SKM-1 (cell line): ENCODE measurements at regions not wholly inside any gene's neighbourhood (a gene's known extent, or its start where the extent isn't known, plus 50 kb on each side); places are given as distances from the start of the nearest gene placed in this dataset.

Experiments
- DNase-seq: peaks from one replicate; lab custom pipeline; 2025; ENCODE audit not compliant: unreplicated experiment; lab: John Stamatoyannopoulos, UW

DNA sequence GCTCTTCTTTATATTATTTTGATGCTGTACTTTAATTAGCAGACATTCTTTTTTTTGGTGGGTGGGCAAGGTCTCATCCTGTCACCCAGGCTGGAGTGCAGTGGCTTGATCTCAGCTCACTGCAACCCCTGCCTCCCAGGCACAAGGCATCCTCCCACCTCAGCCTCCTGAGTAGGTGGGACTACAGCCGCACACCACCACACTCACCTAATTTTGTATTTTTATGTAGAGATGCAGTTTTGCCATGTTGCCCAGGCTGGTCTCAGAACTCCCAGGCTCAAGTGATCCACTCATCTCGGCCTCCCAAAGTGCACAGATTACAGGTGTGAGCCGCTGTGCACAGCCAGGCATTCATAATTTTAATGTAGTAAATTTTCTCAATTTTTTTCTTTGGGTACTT lies 608.1 kb downstream of the ZNF385D start:
- no peak for DNase-seq

GRCh38 chr3:21142031-21142430 lies 609.0 kb downstream of the ZNF385D start:
- no peak for DNase-seq

GRCh38 chr3:21140785-21141184 lies 610.2 kb downstream of the ZNF385D start:
- DNase-seq = no peak

- DNase-seq = no peak
Measured at GRCh38 chr3:21138085-21138484, 612.9 kb downstream of the ZNF385D start.

DNA sequence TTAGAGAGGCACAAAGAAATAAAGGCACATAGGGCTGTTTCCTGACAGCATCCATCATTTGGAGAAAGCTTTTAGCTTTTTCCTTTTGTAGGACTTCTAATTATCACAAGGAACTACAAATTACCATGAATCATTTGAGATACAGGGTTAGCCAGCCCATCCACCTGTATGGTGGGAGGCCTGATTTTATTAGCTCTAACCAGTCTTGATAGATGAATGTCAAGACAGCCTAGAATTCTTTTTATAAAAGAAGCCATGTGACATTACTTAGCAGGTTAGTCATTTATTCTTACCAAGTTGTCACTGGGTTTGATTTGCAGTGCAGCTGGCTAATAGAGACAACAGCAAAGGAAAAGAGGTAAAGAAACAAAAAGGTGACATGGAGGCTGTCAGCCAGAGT lies 618.1 kb downstream of the ZNF385D start:
- no peak for DNase-seq

DNA sequence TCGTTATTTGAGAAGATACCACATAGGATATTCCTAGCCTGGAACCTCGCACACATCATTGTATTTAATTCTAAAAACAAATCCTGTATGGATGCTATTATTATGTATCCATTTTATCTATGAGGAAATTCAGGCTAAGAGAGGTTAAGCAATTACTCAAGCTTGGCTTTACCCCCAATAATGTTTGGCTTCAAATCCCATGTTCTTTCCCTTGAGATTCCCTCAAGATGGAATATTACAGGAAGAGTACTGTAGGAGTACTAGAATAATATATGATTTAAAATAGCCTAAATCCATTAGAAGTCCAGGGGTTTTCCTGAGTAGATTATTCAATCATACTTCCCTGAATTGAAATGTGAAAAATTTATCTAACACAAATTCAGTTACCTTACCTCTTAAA lies 630.2 kb downstream of the ZNF385D start:
- no peak for DNase-seq

DNA sequence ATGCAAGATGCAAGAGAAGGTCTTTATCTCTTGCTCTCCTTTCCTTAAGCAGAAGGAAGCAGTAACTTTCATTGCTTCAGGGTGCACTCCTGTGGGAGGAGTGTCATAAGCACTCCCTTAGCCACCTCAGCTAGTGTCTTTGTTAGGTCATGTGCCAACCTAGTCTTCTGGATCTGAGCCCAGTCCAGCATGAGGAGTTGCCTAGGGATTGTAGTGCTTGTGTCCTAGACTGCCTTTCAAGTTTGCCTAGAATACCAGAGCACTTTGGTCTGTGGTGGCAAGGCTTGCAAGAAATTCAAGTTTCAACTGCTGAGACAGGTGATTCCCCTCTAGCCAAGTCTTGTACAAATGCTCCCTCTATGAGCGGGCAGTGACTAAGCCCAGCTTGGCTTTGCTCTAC lies 633.6 kb downstream of the ZNF385D start:
- DNase-seq = no peak

DNA sequence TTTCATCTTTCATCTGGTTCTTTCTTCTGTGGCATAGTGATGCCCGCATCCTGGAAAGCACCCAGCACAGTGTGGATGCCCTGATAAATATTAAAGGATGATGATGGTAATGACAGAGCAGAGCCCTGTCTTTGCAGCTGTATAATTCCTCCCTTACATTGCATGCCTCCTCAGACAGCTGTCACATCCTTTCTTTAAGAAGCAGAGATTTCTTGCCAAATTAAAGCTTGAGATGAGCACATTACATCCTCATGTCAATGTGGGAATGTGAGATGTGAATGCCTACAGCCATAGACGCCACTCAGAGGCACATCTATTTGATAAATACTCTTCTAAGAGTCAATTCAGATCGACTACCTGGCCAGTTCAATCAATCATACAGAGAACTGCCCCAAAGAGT lies 642.0 kb downstream of the ZNF385D start:
- DNase-seq = no peak

GRCh38 chr3:21105784-21106183 lies 645.2 kb downstream of the ZNF385D start:
- DNase-seq = no peak

DNA sequence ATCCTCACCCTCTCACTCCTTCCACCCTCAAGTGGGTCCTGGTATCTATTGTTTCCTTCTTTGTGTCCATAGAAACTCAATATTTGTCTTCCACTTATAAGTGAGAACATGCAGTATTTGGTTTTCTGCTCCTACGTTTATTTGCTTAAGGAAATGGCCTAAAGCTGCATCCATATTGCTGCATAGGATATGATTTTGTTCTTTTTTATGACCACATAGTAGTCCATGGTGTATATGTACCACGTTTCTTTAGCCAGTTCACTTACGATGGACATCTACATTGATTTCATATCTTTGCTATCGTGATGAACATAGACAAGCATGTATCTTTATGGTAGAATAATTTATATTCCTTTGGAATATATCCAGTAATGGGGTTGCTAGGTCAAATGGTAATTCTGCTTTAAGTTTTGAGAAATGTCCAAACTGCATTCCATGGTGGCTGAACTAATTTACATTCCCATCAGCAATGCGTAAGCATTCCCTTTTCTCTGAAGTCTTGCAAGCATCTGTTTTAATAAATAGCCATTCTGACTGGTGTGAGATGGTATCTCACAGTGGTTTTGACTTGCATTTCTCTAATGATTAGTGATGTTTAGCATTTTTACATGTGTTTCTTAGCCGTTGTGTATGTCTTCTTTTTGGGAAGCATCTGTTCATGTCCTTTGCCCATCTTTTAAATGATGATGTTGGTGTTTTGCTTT lies 650.2 kb downstream of the ZNF385D start:
- DNase-seq = no peak

DNA sequence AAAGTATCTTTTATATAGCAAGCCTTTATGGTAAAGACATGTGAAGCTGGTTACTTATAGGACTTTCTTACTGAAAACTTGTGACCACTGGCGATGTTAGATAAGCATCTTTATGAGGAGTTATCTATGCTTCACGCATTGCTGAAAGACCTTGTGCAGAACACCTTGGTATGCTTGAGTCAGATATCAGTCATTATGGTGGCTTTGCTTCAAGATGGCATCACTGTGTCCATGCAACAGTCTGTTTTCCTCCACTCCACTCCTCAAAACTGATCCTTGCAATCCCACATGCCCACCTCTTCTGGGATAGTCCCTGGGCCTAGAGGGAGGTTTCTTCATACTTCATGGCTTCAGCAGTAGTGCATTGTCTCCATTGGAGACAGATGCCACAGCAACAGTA lies 656.3 kb downstream of the ZNF385D start:
- no peak for DNase-seq

DNA sequence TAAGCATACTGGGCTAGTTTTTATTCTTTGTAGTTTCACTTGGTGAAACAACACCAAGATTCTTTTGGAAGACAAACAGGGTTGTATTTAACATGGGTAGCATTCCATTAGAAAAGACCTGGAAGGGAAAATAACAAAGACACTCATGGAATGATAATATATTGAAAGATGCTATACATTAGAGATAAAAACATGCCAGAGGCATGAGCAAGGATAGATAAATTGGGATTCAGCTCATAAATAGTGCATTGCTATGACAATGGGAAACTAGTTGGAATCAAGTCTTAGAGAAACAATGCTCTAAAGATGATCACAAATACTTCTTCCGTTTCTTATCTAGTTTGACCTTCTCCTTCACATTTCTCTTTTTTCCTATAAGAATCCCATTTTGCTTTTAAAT lies 677.4 kb downstream of the ZNF385D start:
- DNase-seq = no peak

GRCh38 chr3:21067031-21067813 lies 683.8 kb downstream of the ZNF385D start:
- DNase-seq = no peak

DNA sequence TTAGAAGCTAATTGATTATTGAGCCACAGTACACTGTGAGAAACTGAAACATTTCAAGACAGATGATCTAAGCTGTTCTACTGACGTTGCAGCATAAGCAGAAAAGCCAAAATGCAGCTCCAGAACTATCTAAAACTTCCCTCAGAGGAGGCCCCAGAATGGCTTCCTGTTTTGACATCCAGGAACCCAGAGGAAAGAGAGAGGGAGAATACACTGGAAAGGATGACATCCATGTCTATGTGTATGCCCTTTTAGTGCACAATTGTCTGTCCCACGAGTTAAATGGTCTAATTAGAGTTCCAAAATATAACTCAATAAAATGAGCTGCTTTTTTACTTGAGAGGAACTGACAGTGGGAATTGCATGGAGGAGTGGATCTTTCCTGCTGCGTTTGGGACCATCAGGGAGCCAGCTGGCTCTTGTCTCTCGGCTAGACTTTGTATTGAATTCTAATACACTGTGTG lies 688.1 kb downstream of the ZNF385D start:
- DNase-seq = no peak

- no peak for DNase-seq
Measured at GRCh38 chr3:21059404-21059803, 691.6 kb downstream of the ZNF385D start.

DNA sequence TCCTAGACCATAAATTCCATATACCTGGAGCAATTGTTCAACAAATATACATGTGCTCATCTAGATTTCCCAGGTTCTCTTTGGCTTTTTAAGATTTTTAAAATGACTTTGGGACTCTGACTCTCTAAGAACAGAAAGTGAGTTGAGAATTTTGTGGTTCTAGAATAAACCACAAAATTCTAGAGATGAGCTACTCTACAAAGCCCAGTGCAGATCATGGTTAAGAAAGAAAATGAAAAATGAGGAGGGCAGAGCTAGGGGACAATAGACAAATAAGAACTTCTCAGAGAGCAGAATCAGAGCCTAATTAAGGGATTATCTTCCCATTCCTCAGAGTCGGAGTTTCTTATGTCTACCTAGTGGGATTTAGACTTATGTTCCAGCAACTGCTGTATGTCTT lies 694.7 kb downstream of the ZNF385D start:
- DNase-seq = no peak

GRCh38 chr3:21055015-21055414 lies 696.0 kb downstream of the ZNF385D start:
- no peak for DNase-seq

DNA sequence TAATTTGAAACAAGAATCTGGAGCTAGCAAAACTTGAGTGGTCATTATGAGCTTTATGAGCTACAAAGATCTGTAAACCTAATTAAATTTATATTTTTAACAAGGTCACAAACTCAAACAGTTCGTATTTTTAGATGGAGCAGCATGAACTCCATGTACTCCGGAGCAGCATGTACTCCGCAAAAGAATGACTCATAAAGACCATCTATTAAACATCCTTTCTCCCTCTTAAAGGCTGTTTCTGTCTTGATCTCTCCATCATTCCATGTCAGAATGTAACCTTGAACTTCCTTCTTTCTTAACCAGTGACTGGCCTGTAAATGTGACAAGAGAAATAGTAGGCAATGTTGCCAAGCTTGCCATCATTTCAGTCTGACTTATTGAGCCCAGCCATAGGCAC lies 696.9 kb downstream of the ZNF385D start:
- no peak for DNase-seq

DNA sequence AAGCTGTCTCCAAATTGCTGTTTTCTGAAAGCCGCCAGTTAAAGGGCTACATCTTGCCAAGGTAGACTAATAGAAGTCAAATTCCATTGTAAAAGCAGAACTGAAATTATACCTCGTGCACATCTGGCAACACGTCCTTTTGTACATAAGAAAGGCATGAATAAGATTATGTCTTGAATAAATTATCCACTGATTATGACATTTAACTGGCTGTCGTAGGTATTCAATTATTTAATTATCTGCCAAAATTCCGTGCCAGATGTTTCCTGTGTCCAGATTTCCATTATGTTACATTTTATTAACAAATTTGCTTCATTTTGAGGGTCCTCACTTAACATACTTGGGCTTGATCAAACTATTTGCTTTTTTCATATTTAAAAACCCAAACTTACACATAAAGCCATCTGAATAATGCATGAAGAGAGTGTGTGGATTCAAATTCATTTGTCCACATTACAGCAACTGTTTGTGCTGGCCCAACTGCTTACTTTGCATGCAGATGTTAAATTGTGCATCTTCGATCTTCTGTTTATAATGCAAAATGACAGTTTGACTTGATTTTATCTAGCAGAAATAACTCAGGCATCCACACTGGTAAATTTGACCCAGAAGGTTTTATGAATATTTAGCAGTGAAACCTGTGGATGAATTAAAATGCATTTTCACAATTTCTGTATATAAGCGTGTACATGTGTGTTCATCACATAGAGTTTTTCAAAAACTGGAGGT lies 701.5 kb downstream of the ZNF385D start:
- no peak for DNase-seq

DNA sequence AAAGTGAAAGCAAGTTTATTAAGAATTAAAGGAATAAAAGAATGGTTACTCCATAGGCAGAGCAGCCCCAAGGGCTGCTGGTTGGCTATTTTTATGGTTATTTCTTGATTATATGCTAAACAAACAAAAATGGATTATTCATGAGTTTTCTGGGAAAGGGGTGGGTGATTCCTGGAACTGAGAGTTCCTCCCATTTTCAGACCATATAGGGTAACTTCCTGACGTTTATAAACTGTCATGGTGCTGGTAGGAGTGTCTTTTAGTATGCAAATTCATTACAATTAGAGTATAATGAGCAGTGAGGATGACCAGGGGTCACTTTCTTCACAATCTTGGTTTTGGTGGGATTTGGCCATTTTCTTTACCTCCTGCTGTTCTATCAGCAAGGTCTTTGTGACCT lies 707.9 kb downstream of the ZNF385D start:
- no peak for DNase-seq

DNA sequence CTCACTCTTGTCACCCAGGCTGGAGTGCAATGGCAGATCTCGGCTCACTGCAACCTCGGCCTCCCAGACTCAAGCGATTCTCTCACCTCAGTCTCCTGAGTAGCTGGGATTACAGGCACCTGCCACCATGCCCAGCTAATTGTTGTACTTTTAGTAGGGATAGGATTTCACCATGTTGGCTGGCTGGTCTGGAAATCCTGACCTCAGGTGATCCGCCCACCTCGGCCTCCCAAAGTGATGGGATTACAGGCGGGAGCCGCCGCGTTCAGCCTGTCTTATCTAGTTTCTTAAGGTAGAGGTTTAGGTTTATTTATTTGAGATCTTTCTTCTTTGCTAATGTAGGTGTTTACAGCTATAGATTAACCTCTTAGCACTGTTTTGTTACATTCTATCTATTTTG lies 708.8 kb downstream of the ZNF385D start:
- DNase-seq = no peak

DNA sequence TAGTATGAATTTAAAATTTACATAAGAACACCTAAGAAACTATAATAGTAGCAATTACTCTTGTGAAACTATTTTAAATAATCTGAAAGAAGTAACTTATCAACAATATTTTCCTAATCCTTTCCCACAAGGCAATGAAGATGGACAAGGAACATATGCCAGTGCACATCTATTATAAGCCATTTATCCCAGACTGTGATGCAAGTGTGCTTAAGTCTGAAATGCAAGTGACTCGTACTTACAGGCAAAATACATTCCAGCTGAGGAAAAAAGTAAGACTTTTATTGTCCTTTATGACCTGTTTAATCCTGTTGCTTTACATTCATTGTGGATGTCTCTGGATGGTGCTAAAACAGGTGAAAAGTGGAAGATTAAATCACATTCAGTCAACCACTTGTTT lies 709.4 kb downstream of the ZNF385D start:
- DNase-seq = no peak
